ENCODE measurements at regions not wholly inside any gene's neighbourhood (a gene's known extent, or its start where the extent isn't known, plus 50 kb on each side); places are given as distances from the start of the nearest gene placed in this dataset.

DNA sequence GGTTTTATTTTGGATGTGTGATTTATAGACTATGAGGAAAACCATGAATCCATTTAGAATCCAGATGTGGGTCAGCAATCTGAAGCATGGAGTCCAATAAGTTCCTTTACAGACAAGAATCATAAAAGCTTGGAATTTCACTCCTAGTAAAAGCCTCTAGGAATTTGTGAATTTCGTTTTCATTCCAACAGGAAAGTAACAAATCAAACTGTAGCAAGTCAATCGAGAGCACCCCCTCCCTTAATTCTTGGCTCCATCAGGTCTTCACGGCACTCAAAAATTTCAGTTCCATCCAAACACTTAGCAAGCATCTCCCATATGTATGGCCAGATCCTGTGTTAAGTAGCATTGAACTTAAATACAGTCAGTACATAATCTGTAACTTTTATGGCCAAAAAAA, 143.6 kb upstream of the POU2AF2 start:
- DNase-seq (ENCODE audit: low read depth), result no peak
- TF ChIP-seq, protein P1, sequence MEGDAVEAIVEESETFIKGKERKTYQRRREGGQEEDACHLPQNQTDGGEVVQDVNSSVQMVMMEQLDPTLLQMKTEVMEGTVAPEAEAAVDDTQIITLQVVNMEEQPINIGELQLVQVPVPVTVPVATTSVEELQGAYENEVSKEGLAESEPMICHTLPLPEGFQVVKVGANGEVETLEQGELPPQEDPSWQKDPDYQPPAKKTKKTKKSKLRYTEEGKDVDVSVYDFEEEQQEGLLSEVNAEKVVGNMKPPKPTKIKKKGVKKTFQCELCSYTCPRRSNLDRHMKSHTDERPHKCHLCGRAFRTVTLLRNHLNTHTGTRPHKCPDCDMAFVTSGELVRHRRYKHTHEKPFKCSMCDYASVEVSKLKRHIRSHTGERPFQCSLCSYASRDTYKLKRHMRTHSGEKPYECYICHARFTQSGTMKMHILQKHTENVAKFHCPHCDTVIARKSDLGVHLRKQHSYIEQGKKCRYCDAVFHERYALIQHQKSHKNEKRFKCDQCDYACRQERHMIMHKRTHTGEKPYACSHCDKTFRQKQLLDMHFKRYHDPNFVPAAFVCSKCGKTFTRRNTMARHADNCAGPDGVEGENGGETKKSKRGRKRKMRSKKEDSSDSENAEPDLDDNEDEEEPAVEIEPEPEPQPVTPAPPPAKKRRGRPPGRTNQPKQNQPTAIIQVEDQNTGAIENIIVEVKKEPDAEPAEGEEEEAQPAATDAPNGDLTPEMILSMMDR (IDR thresholded peaks at IDR 0.05; ENCODE audit: insufficient read depth, low read depth, low read length, missing control alignments), result no peak
- no peak overlapping the region for H3K4me3 ChIP-seq (ENCODE audit: low read length)

GRCh38 chr11:111099028-111099713, 146.4 kb upstream of the POU2AF2 start:
- TF ChIP-seq, protein P1 (IDR thresholded peaks at IDR 0.05; ENCODE audit: insufficient read depth, low read depth, low read length, missing control alignments), result no peak
- H3K4me3 ChIP-seq (ENCODE audit: low read length), result no peak overlapping the region
- no peak for DNase-seq (ENCODE audit: low read depth)

DNA sequence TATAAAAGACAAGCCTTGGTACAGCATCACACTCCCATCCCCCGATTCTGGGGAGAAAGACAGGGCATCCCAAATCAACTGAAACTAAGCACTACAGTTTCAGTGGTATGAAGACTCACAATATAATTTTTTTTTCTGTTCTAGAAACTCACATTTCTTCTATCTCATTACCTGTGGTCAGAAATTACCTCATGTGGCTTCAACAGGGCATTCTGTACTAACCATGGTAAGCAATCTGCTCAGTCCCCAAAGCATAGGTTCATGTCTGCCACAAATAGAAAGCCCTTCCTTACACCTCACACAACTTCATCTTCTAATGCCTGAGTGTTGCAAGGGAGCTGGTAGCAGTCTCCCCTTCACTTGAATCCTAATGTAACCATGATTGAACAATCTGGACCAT, 147.4 kb upstream of the POU2AF2 start:
- no peak for DNase-seq (ENCODE audit: low read depth)
- no peak overlapping the region for H3K4me3 ChIP-seq (ENCODE audit: low read length)
- TF ChIP-seq, protein P1 (IDR thresholded peaks at IDR 0.05; ENCODE audit: insufficient read depth, low read depth, low read length, missing control alignments), result no peak

DNA sequence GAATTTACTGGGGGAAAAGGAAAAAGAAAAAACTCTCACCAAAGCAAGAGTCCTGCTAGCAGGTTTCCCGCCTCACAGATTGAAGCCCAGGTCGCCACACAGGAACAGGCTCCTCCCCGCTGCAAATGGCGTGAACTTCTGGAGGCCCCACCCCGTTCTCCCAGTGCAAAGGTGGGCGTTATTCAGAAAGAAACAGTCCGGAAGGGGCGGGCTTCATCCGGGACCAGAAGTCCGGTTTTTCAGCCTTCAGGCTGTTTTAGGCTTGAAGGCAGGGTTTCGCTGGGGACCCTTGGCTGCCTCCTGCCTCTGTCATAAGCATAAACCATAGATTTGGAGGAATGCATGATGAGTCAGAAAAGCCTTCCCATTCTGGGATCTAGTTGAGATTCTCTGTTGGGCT, 148.3 kb upstream of the POU2AF2 start:
- peak; percentile 50 for DNase-seq (ENCODE audit: low read depth)
- peak overlapping the region; percentile 29 for H3K4me3 ChIP-seq (ENCODE audit: low read length)
- TF ChIP-seq, protein P1 (IDR thresholded peaks at IDR 0.05; ENCODE audit: insufficient read depth, low read depth, low read length, missing control alignments), result no peak

DNA sequence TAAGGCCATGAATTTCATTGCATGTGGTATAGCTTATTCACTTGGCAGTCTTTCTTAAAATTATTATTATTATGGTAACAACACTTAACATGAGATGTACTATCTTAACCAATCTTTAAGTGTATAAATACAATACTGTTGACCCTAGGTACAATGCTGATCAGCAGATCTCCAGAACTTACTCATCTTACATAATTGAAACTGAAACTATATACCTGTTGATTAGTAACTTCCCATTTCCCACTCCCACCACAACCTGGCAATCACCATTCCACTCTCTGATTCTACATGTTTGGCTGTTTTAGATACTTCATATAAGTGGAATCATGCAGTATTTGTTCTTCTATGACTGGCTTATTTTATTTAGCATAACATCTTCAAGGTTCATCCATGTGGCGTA, 150.2 kb upstream of the POU2AF2 start:
- no peak for DNase-seq (ENCODE audit: low read depth)
- TF ChIP-seq, protein P1 (IDR thresholded peaks at IDR 0.05; ENCODE audit: insufficient read depth, low read depth, low read length, missing control alignments), result no peak
- H3K4me3 ChIP-seq (ENCODE audit: low read length), result no peak overlapping the region

GRCh38 chr11:111093061-111093460, 152.5 kb upstream of the POU2AF2 start:
- no peak for DNase-seq (ENCODE audit: low read depth)
- TF ChIP-seq, protein P1 (IDR thresholded peaks at IDR 0.05; ENCODE audit: insufficient read depth, low read depth, low read length, missing control alignments), result no peak
- H3K4me3 ChIP-seq (ENCODE audit: low read length), result no peak overlapping the region

- no peak for DNase-seq (ENCODE audit: low read depth)
- H3K4me3 ChIP-seq (ENCODE audit: low read length), result no peak overlapping the region
- TF ChIP-seq, protein P1 (IDR thresholded peaks at IDR 0.05; ENCODE audit: insufficient read depth, low read depth, low read length, missing control alignments), result no peak
These were observed 154.1 kb upstream of the POU2AF2 start for GRCh38 chr11:111091321-111091938.
